GM12891 (cell line): ENCODE measurements at regions not wholly inside any gene's neighbourhood (a gene's known extent, or its start where the extent isn't known, plus 50 kb on each side); places are given as distances from the start of the nearest gene placed in this dataset.

Source experiments
- POLR2A ChIP-seq: IDR thresholded peaks from 2 replicates; pipeline ENCODE4 v1.6.1; 2011; ENCODE audit warnings: low read depth, low read length, control low read depth
- POLR2AphosphoS5 ChIP-seq: IDR thresholded peaks from 2 replicates; pipeline ENCODE4 v1.6.1; 2011; ENCODE audit warnings: low read depth, low read length, control low read depth
- SPI1 ChIP-seq: IDR thresholded peaks from 2 replicates; pipeline ENCODE4 v1.6.1; 2011; ENCODE audit warnings: low read depth, low read length, control low read depth
- TAF1 ChIP-seq: IDR thresholded peaks from 2 replicates; pipeline ENCODE4 v1.6.1; 2011; ENCODE audit warnings: low read depth, low read length, control low read depth

DNA sequence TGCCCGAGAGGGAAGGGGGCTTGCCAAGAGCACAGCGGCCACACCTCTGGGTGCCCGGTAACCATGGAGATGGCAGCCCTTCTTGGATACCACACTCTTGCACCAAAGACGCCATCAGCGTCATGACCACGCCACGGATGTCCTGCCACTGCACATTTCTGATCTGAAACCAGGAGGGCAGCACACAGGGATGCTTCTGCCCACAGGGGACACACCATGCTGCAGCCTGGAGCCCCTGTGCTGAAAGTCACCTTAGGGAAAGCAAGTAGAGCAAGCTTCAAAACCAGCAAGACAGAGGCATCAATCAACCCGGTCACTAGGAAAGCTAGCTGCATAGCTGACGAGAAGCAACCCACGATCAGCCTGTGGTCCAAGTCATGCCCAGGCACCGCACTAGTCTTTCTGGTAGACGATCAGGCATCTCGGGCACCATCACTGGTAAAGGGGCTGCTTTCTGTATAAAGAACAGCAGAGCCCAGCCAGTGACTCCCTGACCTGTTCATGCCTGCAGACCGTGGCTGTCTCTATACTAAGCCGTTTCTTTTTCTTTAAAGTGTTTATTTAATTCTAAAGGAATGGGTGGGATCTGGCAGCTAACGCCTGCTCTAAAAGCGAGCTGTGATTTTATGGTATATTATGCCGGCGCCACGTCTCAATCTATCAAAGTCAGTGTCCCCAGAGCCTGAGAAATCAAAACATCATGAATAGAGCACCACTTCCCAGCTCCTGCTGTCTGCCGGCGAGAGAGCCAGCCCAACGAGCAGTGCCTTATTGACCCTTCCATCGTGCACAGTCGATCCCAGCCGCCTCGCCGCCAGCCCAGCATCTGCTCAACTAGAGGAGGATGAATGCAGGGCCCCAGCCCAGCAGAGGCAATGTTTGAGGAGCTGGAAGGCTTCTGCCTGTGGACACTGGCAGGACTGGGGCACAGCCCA lies 244.7 kb downstream of the RBFOX3 start:
- TF ChIP-seq POLR2A = no peak
- TF ChIP-seq POLR2AphosphoS5 = no peak
- no peak for TF ChIP-seq SPI1
- TF ChIP-seq TAF1 = no peak
